HEK293T (cell line): ENCODE measurements at regions not wholly inside any gene's neighbourhood (a gene's known extent, or its start where the extent isn't known, plus 50 kb on each side); places are given as distances from the start of the nearest gene placed in this dataset.
"Not testable (repeated sequence)": the region's sequence is repeated elsewhere in the genome, so short reads cannot be mapped to it uniquely, and the experiment has no call there.

Experiments used
- CTCF ChIA-PET: fragments of 350-600 bp; formaldehyde crosslinking; extraction: SDS; loops from one replicate; lab custom pipeline; 2021; ENCODE audit warnings: antibody characterized with exemption, inconsistent platforms; lab: Yijun Ruan, JAX
- POLR2A ChIA-PET: fragments of 350-600 bp; formaldehyde crosslinking; extraction: SDS; loops from one replicate; lab custom pipeline; 2020; ENCODE audit warnings: antibody characterized with exemption, inconsistent platforms; lab: Yijun Ruan, JAX
- DNase-seq: peaks from one replicate; pipeline ENCODE4 v3.0.0; 2012; ENCODE audit warnings: mixed read lengths; ENCODE audit errors: extremely low spot score
- ARNT ChIP-seq: fragments of 450-650 bp; IDR thresholded peaks from 2 replicates; pipeline ENCODE4 v1.6.1; 2017; ENCODE audit warnings: mild to moderate bottlenecking
- BHLHE40 ChIP-seq: fragments of 450-650 bp; IDR thresholded peaks from 2 replicates; pipeline ENCODE4 v1.6.1; 2016; ENCODE audit warnings: mild to moderate bottlenecking, moderate library complexity, borderline replicate concordance
- CTBP1 ChIP-seq: fragments of 450-650 bp; IDR thresholded peaks from 2 replicates; pipeline ENCODE4 v1.6.1; 2016; ENCODE audit warnings: borderline replicate concordance
- ELF4 ChIP-seq: fragments of 450-650 bp; IDR thresholded peaks from 2 replicates; pipeline ENCODE4 v1.6.1; 2017; ENCODE audit warnings: antibody characterized with exemption
- FOXA1 ChIP-seq: fragments of 450-650 bp; IDR thresholded peaks from 2 replicates; pipeline ENCODE4 v1.6.1; 2016; ENCODE audit warnings: mild to moderate bottlenecking
- FOXK2 ChIP-seq: fragments of 450-650 bp; IDR thresholded peaks from 2 replicates; pipeline ENCODE4 v1.6.1; 2016; ENCODE audit warnings: mild to moderate bottlenecking
- FOXM1 ChIP-seq: fragments of 450-650 bp; IDR thresholded peaks from 2 replicates; pipeline ENCODE4 v1.6.1; 2017; ENCODE audit warnings: mild to moderate bottlenecking, borderline replicate concordance
- HDGF ChIP-seq: fragments of 450-650 bp; IDR thresholded peaks from 2 replicates; pipeline ENCODE4 v1.6.1; 2017; ENCODE audit warnings: antibody characterized with exemption, borderline replicate concordance
- L3MBTL2 ChIP-seq: fragments of 450-650 bp; conservative IDR thresholded peaks from 2 replicates; pipeline ENCODE4 v1.6.1; 2016; ENCODE audit warnings: mild to moderate bottlenecking
- LEF1 ChIP-seq: fragments of 450-650 bp; IDR thresholded peaks from 2 replicates; pipeline ENCODE4 v1.6.1; 2017; ENCODE audit warnings: mild to moderate bottlenecking, borderline replicate concordance
- NFRKB ChIP-seq: fragments of 450-650 bp; IDR thresholded peaks from 2 replicates; pipeline ENCODE4 v1.6.1; 2016; ENCODE audit warnings: mild to moderate bottlenecking, moderate library complexity
- PKNOX1 ChIP-seq: fragments of 450-650 bp; IDR thresholded peaks from 2 replicates; pipeline ENCODE4 v1.6.1; 2016
- SP1 ChIP-seq: fragments of 450-650 bp; IDR thresholded peaks from 2 replicates; pipeline ENCODE4 v1.6.1; 2017
- SUZ12 ChIP-seq: fragments of 450-650 bp; IDR thresholded peaks from 2 replicates; pipeline ENCODE4 v1.6.1; 2016; ENCODE audit warnings: mild to moderate bottlenecking
- TARDBP ChIP-seq: fragments of 450-650 bp; IDR thresholded peaks from 2 replicates; pipeline ENCODE4 v1.6.1; 2016
- ZNF384 ChIP-seq: fragments of 450-650 bp; IDR thresholded peaks from 2 replicates; pipeline ENCODE4 v1.6.1; 2016

- TF ChIP-seq HDGF (no peak), ELF4 (no peak), NFRKB (no peak), ARNT (no peak), FOXA1 (no peak), SP1 (no peak)
- ChIA-PET CTCF (no interaction called here), POLR2A (no interaction called here)
- no peak for DNase-seq
These were observed 90.6 kb upstream of the RUFY1 start for GRCh38 chr5:179459771-179460170.

- DNase-seq = no peak
- POLR2A ChIA-PET = no interaction called here
- CTCF ChIA-PET = no interaction called here
- no peak for TF ChIP-seq SUZ12
- no peak for TF ChIP-seq L3MBTL2
- TF ChIP-seq SP1 = no peak
- no peak for TF ChIP-seq ARNT
- TF ChIP-seq ELF4 = no peak
- no peak for TF ChIP-seq HDGF
- TF ChIP-seq LEF1 = no peak
- no peak for TF ChIP-seq ZNF384
- TF ChIP-seq FOXK2 = no peak
- TF ChIP-seq CTBP1 = no peak
- no peak for TF ChIP-seq TARDBP
- no peak for TF ChIP-seq FOXM1
- no peak for TF ChIP-seq PKNOX1
- TF ChIP-seq FOXA1 = no peak
- no peak for TF ChIP-seq BHLHE40
These were observed 92.7 kb upstream of the RUFY1 start for GRCh38 chr5:179457612-179458011.

- DNase-seq, CTCF ChIA-PET, POLR2A ChIA-PET: not testable (repeated sequence)
These were observed 94.3 kb upstream of the RUFY1 start for GRCh38 chr5:179456075-179456474.

- no peak for TF ChIP-seq ZNF384
- TF ChIP-seq FOXA1 = no peak
- no peak for TF ChIP-seq PKNOX1
- TF ChIP-seq ARNT = no peak
- TF ChIP-seq FOXM1 = no peak
- no peak for TF ChIP-seq LEF1
- no peak for TF ChIP-seq HDGF
- no peak for TF ChIP-seq FOXK2
- no peak for TF ChIP-seq BHLHE40
- no peak for TF ChIP-seq ELF4
- TF ChIP-seq TARDBP = no peak
- ChIA-PET CTCF (no interaction called here), POLR2A (no interaction called here)
- DNase-seq = no peak
These were observed 95.0 kb upstream of the RUFY1 start for GRCh38 chr5:179455320-179455719.

GRCh38 chr5:179454356-179454755 is 96.0 kb upstream of the RUFY1 start:
- CTCF ChIA-PET = no interaction called here
- no peak for TF ChIP-seq LEF1
- no peak for TF ChIP-seq NFRKB
- TF ChIP-seq SP1 = no peak
- no peak for TF ChIP-seq ELF4
- TF ChIP-seq CTBP1 = no peak
- no peak for TF ChIP-seq FOXK2
- TF ChIP-seq FOXA1 = no peak
- no peak for TF ChIP-seq L3MBTL2
- TF ChIP-seq ARNT = no peak
- POLR2A ChIA-PET = no interaction called here
- DNase-seq = no peak

- no peak for DNase-seq
- TF ChIP-seq SP1 (no peak), FOXK2 (no peak), NFRKB (no peak), FOXM1 (no peak)
- ChIA-PET CTCF (no interaction called here), POLR2A (no interaction called here)
These were observed 96.7 kb upstream of the RUFY1 start for GRCh38 chr5:179453616-179454015.

GRCh38 chr5:179452356-179453230 is 97.8 kb upstream of the RUFY1 start:
- TF ChIP-seq SUZ12 (no peak), BHLHE40 (no peak), CTBP1 (no peak), SP1 (no peak), TARDBP (no peak), PKNOX1 (no peak), ZNF384 (no peak), ARNT (no peak)
- POLR2A ChIA-PET = no interaction called here

More at GRCh38 chr5:179452356-179453230, 97.8 kb upstream of the RUFY1 start:
- CTCF ChIA-PET = no interaction called here
- no peak for DNase-seq
